GM12875 (cell line): ENCODE measurements at regions not wholly inside any gene's neighbourhood (a gene's known extent, or its start where the extent isn't known, plus 50 kb on each side); places are given as distances from the start of the nearest gene placed in this dataset.
"Not testable (repeated sequence)": the region's sequence is repeated elsewhere in the genome, so short reads cannot be mapped to it uniquely, and the experiment has no call there.

ENCODE experiments used
- H3K4me3 ChIP-seq: one replicate; pipeline ENCODE4 v1.5.1; 2011; ENCODE audit warnings: low read depth, low read length, control low read depth
- TF ChIP-seq, protein P1 (sequence below): IDR thresholded peaks from 2 replicates; pipeline ENCODE4 v1.5.1; 2011; ENCODE audit warnings: low read depth, mild to moderate bottlenecking, control low read depth, inconsistent platforms, low read length, moderate library complexity, borderline replicate concordance; ENCODE audit not compliant: insufficient read depth

DNA sequence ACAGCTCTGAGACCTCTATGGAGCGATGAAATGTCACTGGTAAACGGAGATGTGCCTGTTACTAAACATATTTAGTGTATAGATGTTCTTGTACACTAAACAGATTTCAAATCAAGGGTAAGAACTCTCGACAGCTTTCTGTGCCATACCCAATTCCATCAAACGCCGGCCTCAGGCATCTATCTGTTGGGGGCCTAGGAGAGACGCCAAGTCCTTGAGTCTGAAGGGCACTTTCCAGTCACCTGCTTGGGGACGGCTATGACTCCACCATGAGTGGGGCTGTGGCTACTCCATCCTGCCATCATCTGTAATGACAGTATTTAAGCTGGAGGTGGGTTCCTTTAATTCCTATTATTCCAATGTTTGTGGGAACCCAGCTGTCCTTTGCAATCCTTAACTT lies 87.8 kb downstream of the SHANK2 start:
- TF ChIP-seq, protein P1, sequence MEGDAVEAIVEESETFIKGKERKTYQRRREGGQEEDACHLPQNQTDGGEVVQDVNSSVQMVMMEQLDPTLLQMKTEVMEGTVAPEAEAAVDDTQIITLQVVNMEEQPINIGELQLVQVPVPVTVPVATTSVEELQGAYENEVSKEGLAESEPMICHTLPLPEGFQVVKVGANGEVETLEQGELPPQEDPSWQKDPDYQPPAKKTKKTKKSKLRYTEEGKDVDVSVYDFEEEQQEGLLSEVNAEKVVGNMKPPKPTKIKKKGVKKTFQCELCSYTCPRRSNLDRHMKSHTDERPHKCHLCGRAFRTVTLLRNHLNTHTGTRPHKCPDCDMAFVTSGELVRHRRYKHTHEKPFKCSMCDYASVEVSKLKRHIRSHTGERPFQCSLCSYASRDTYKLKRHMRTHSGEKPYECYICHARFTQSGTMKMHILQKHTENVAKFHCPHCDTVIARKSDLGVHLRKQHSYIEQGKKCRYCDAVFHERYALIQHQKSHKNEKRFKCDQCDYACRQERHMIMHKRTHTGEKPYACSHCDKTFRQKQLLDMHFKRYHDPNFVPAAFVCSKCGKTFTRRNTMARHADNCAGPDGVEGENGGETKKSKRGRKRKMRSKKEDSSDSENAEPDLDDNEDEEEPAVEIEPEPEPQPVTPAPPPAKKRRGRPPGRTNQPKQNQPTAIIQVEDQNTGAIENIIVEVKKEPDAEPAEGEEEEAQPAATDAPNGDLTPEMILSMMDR = no peak
- H3K4me3 ChIP-seq = no peak overlapping the region

DNA sequence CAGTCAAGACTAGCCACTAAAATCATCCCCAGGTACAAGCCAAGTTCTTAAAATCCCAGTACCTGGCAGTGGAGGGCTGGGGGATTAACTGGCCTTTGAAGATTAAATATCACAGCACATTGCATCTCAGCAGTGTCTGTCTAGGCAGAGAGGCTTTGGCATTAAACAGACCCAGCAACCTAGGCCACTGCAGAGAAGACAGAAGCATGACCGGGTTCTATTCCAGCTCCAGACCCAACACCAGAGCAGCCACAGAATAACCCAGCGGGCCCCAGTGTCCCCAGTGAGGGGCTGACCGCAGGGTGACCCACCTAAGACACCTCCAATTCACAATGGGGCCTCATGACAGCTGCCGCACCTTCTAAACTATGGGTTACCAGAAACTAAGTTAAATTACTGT lies 88.2 kb downstream of the SHANK2 start:
- TF ChIP-seq, protein P1 = no peak
- H3K4me3 ChIP-seq = no peak overlapping the region

DNA sequence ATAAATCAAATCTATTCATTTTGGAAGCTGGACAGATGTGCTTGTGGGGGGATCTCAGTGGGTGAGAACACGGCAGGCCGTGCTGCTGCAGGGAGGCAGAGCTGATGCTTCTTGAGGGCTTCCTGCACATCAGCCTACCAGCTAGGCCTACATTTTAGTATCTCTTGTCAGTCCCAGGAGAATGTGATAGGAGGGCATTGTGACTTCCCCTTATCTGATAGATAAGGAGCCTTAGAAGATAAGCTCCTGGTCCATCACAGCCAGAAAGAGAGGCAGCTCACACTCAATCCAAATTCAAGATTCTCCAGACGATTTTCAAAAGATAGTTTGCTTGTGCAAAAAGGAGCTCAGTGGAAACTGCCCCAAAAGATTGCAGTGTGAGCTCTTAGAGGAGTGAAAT lies 89.0 kb downstream of the SHANK2 start:
- TF ChIP-seq, protein P1 = no peak
- no peak overlapping the region for H3K4me3 ChIP-seq

DNA sequence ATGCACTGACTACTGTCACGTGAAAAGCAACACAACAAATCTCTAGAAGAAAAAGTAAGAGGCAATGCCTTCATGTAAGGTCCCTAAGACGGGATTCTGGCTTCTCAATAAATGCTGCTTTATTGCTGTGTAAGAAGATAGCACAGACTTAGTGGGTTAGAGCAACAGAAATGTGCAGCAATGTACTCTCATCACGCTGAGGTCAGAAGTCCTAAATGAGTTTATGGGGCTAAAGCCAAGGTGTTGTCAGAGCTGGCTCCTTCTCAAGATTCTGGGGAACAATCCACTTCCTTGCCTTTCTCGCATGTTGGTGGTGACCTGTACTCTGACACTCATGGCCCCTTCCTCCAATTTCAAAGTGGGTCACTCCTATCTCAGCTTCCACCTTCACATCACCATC lies 93.4 kb downstream of the SHANK2 start:
- H3K4me3 ChIP-seq = no peak overlapping the region
- TF ChIP-seq, protein P1 = no peak

DNA sequence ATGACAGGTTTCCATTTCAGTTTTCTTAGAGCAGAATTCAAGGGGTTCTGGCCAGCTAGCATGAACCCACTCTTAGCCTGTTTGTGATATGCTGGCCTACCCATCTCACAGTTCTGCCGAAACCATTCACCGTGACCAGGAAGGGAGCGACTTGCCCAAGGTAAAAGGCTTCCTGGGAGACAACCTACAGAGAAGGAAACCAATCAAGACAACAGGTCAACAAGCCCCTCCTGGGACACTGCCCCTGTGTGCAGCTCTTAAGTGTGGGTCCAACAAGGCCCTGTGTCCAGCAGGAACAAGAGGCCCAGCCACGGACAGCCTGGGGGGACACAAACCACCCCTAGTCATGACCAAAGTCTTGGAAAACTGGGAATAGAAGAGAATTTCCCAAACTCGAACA lies 94.7 kb downstream of the SHANK2 start:
- not testable (repeated sequence) for H3K4me3 ChIP-seq

DNA sequence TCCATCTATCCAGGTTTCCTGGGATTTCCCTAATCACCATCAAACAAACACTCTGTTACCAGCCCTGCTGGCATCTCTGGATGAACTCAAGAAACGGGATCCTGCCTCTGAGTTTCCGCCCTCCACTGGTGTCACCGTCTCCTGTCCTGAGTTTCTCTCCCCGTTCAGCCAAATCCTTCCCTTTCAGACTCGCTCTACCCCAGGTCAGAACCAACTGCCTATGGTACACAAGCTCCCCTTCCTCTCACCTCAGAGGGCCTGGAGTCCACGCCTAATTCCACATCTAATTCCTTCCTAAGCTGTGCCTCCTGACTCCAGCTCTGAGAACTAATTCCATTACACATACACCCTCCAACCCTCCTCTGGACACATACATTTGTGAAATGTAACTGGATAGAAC lies 96.1 kb downstream of the SHANK2 start:
- H3K4me3 ChIP-seq = no peak overlapping the region
- TF ChIP-seq, protein P1 = no peak

DNA sequence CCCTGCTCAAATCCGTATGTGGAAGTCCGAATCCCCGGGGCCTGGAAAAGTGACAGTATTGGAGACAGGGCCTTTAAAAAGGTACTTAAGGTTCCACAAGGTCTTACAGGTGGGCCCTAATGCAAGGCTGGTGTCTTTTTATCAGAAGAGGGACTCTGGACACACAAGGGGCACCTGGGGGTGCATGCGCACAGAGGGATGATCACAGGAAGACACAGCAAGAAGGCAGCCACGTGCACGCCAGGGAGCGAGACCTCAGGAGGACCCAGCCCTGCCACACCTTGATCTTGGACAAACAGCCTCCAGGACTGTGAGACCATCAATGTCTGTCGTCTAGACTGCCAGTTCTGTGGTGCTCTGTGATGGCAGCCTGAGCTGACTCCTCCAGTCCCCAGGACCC lies 96.5 kb downstream of the SHANK2 start:
- H3K4me3 ChIP-seq = no peak overlapping the region
- TF ChIP-seq, protein P1 = no peak

DNA sequence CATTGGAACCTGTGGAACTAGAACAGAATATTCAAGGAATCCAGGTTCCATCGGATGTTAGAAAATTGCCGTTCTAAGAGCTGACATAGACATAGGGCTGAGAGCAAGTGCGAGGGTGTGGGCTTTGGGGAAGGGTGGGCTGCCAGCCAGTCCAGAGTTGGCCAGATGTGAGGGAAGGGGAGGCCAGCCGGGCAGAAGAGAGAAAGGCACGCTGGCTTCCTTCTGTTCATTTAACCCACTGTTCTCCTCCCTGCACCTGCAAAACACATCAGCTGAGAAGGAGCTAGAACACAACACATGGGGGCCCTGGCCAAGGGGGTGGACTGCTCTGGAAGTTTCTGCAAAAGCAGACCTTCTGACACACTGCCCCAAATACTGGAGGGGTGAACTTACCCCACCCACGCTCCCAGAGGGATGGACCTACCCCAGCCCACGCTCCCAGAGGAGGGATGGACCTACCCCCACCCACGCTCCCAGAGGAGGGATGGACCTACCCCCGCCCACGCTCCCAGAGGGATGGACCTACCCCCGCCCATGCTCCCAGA lies 98.0 kb downstream of the SHANK2 start:
- H3K4me3 ChIP-seq = no peak overlapping the region
- TF ChIP-seq, protein P1 = no peak
